Left ventricle myocardium inferior (tissue), 1 donor: ENCODE measurements at regions not wholly inside any gene's neighbourhood (a gene's known extent, or its start where the extent isn't known, plus 50 kb on each side); places are given as distances from the start of the nearest gene placed in this dataset.

Source experiments
- DNase-seq: peaks from one replicate; pipeline ENCODE4 v3.0.0-alpha.2; 2020
- H3K27ac ChIP-seq: fragments of 200-600 bp; replicated peaks from 2 replicates; pipeline ENCODE4 v1.8.0; 2021
- H3K27me3 ChIP-seq: fragments of 200-600 bp; 2 replicates; pipeline ENCODE4 v1.8.0; 2021; ENCODE audit warnings: low read depth
- H3K36me3 ChIP-seq: fragments of 200-600 bp; 2 replicates; pipeline ENCODE4 v1.8.0; 2021
- H3K4me1 ChIP-seq: fragments of 200-600 bp; 2 replicates; pipeline ENCODE4 v1.8.0; 2021
- H3K4me3 ChIP-seq: fragments of 200-600 bp; 2 replicates; pipeline ENCODE4 v1.8.0; 2021; ENCODE audit warnings: mild to moderate bottlenecking, moderate library complexity
- H3K9me3 ChIP-seq: fragments of 200-600 bp; replicated peaks from 2 replicates; pipeline ENCODE4 v1.8.0; 2021
- intact Hi-C: fragments of 100-400 bp; cut with micrococcal nuclease; formaldehyde crosslinking; loops from one replicate; pipeline ENCODE4 v1.11.0; 2022
- TF ChIP-seq, protein P1 (sequence below): fragments of 200-600 bp; IDR thresholded peaks from 2 replicates; pipeline ENCODE4 v1.8.0; 2021; ENCODE audit warnings: antibody characterized with exemption, mild to moderate bottlenecking, borderline replicate concordance
- donor health status: DM: no; HTN: yes; CAD: no; lungs with severe emphysema.

GRCh38 chr9:119526698-119527097 is 157.5 kb upstream of the BRINP1 start:
- Histone ChIP-seq H3K36me3 (no peaks in the 10 kb centered on the region), H3K4me1 (peaks cover 9% of the 10 kb centered on the region), H3K9me3 (peaks cover 8% of the 10 kb centered on the region), H3K27me3 (no peaks in the 10 kb centered on the region), H3K27ac (no peak overlapping the region), H3K4me3 (no peak overlapping the region)
- DNase-seq: no peak
- intact Hi-C loops: no loop called here
- TF ChIP-seq, protein P1, sequence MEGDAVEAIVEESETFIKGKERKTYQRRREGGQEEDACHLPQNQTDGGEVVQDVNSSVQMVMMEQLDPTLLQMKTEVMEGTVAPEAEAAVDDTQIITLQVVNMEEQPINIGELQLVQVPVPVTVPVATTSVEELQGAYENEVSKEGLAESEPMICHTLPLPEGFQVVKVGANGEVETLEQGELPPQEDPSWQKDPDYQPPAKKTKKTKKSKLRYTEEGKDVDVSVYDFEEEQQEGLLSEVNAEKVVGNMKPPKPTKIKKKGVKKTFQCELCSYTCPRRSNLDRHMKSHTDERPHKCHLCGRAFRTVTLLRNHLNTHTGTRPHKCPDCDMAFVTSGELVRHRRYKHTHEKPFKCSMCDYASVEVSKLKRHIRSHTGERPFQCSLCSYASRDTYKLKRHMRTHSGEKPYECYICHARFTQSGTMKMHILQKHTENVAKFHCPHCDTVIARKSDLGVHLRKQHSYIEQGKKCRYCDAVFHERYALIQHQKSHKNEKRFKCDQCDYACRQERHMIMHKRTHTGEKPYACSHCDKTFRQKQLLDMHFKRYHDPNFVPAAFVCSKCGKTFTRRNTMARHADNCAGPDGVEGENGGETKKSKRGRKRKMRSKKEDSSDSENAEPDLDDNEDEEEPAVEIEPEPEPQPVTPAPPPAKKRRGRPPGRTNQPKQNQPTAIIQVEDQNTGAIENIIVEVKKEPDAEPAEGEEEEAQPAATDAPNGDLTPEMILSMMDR: no peak

GRCh38 chr9:119523508-119523907 is 154.3 kb upstream of the BRINP1 start:
- TF ChIP-seq, protein P1: no peak
- no peak overlapping the region for H3K27ac ChIP-seq
- no peak overlapping the region for H3K4me3 ChIP-seq
- intact Hi-C loops: no loop called here
- H3K4me1 ChIP-seq: peaks cover 9% of the 10 kb centered on the region
- DNase-seq: no peak
- peaks cover 8% of the 10 kb centered on the region for H3K9me3 ChIP-seq
- no peaks in the 10 kb centered on the region for H3K27me3 ChIP-seq
- no peaks in the 10 kb centered on the region for H3K36me3 ChIP-seq

DNA sequence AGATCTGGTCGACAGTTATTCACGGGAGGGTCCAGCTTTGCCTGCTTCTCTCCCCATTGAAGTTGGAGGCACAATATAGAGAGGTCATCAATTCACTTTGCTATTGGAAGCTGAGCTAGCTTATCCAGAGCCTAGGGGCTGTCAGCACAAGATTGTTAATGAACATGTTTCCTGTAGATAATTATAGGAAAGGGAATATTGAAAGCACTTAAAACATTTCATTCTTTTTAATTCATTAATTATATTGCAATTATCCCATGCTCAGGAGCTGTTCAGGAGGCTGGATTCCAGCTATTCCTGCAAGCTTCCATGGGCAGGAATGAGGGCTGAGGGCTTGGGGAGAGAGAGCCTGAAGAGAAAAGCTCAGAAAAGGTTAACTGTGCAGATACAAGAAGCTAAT is 153.1 kb upstream of the BRINP1 start:
- H3K27me3 ChIP-seq: no peaks in the 10 kb centered on the region
- peaks cover 8% of the 10 kb centered on the region for H3K9me3 ChIP-seq
- no peak overlapping the region for H3K27ac ChIP-seq
- H3K4me3 ChIP-seq: no peak overlapping the region
- DNase-seq: no peak
- intact Hi-C loops: no loop called here
- no peaks in the 10 kb centered on the region for H3K36me3 ChIP-seq
- TF ChIP-seq, protein P1: no peak
- peaks cover 9% of the 10 kb centered on the region for H3K4me1 ChIP-seq

GRCh38 chr9:119509291-119509905 is 140.2 kb upstream of the BRINP1 start:
- DNase-seq: no peak
- no peaks in the 10 kb centered on the region for H3K36me3 ChIP-seq
- H3K27me3 ChIP-seq: peaks cover 4% of the 10 kb centered on the region
- H3K4me1 ChIP-seq: no peaks in the 10 kb centered on the region
- no peak overlapping the region for H3K27ac ChIP-seq
- peaks cover 3% of the 10 kb centered on the region for H3K9me3 ChIP-seq
- no peak overlapping the region for H3K4me3 ChIP-seq
- TF ChIP-seq, protein P1: no peak
- intact Hi-C loops: no loop called here

DNA sequence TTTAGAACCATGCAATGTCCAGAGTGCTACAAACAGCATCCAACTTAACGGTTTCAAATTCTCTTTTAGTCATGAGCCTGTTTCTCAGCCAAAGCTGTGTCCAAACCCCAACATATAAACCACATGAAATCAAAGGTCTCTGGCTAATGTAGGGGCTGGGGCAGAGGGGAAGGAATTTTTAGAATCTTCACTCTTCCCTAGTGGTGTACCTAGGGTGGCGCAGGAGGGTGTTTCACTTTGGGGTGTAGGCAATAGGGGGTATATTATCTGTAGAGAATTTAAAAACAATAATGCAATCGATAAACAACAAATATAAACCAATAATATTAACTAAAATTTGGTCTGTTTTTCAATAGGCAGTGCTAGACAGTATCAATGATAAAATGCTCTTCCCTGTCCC is 132.1 kb upstream of the BRINP1 start:
- no peak overlapping the region for H3K4me3 ChIP-seq
- H3K27me3 ChIP-seq: no peaks in the 10 kb centered on the region
- peaks cover 3% of the 10 kb centered on the region for H3K9me3 ChIP-seq
- DNase-seq: no peak
- intact Hi-C loops: no loop called here
- no peaks in the 10 kb centered on the region for H3K4me1 ChIP-seq
- TF ChIP-seq, protein P1: no peak
- no peak overlapping the region for H3K27ac ChIP-seq
- no peaks in the 10 kb centered on the region for H3K36me3 ChIP-seq
